Thyroid gland (tissue), 4 donors: ENCODE measurements at regions not wholly inside any gene's neighbourhood (a gene's known extent, or its start where the extent isn't known, plus 50 kb on each side); places are given as distances from the start of the nearest gene placed in this dataset.

ENCODE experiments used
- DNase-seq, 2 donors: peaks; one replicate each; pipeline ENCODE4 v3.0.0-alpha.2; 2019
- H3K27ac ChIP-seq, 3 donors: fragments of 200-600 bp; sonication (generic); 1 replicate in 2 of 3; 2 replicates in 1 of 3; pipeline ENCODE4 v1.5.1; 2016 to 2019; ENCODE audit warnings: mild to moderate bottlenecking in 1 of 3, moderate library complexity in 1 of 3
- H3K27me3 ChIP-seq: fragments of 200-600 bp; sonication (generic); one replicate; pipeline ENCODE4 v1.5.1; 2019
- H3K36me3 ChIP-seq, 2 donors: fragments of 200-600 bp; sonication (generic); one replicate each; pipeline ENCODE4 v1.5.1; 2016 to 2019
- H3K4me1 ChIP-seq, 2 donors: fragments of 200-600 bp; sonication (generic); one replicate each; pipeline ENCODE4 v1.5.1; 2017 to 2019
- H3K4me3 ChIP-seq, 3 donors: fragments of 200-600 bp; sonication (generic); replicated peaks in 1 of 3; 1 replicate in 2 of 3; 2 replicates in 1 of 3; pipeline ENCODE4 v1.5.1; 2016; ENCODE audit warnings: mild to moderate bottlenecking in 1 of 3
- H3K9me3 ChIP-seq: fragments of 200-600 bp; sonication (generic); one replicate; pipeline ENCODE4 v1.5.1; 2017
- CTCF ChIP-seq, 6 experiments: fragments of 200-600 bp in 3 of 6; fragments of 450-650 bp in 3 of 6; sonication (generic) in 3 of 6; IDR thresholded peaks; one replicate each; pipeline ENCODE4 v1.5.1; 2016 to 2019; ENCODE audit warnings: antibody characterized with exemption in 6 of 6, mild to moderate bottlenecking in 2 of 6, inconsistent platforms in 1 of 6, moderate library complexity in 1 of 6
- POLR2A ChIP-seq, 2 donors: fragments of 450-650 bp; IDR thresholded peaks; one replicate each; pipeline ENCODE4 v1.6.1; 2017; ENCODE audit warnings: antibody characterized with exemption in 2 of 2, mild to moderate bottlenecking in 2 of 2, moderate library complexity in 1 of 2
- WGBS, 2 donors: methylation state at CpG; one replicate each; pipeline ENCODE4 v1.1.5; 2017; 5-methylcytosine and 5-hydroxymethylcytosine counted together
- intact Hi-C: fragments of 100-400 bp; cut with DNase I; formaldehyde crosslinking; loops from one replicate; pipeline ENCODE4 v1.15.1; 2023

- DNase-seq: no peak
- no peaks in the 10 kb centered on the region for H3K27me3 ChIP-seq
- WGBS, 2 donors: 65 to 74% methylated on average over 1 of the region's 1 CpG
- no peaks in the 10 kb centered on the region for H3K9me3 ChIP-seq
- no peaks in the 10 kb centered on the region for H3K36me3 ChIP-seq
- no peak overlapping the region for H3K27ac ChIP-seq
- intact Hi-C loops: no loop called here
- no peaks in the 10 kb centered on the region for H3K4me1 ChIP-seq
- TF ChIP-seq CTCF (IDR thresholded peaks at IDR 0.05) (no peak), POLR2A (IDR thresholded peaks at IDR 0.05) (no peak)
- no peak overlapping the region for H3K4me3 ChIP-seq
Observed at GRCh38 chr3:38967693-38967989, 84.1 kb downstream of the SCN11A start.

GRCh38 chr3:38966811-38967692, 84.7 kb downstream of the SCN11A start:
- H3K9me3 ChIP-seq: no peaks in the 10 kb centered on the region
- no peak for DNase-seq
- WGBS, 2 donors: 77 to 84% methylated on average over 4 of the region's 4 CpGs
- H3K27ac ChIP-seq: no peak overlapping the region
- TF ChIP-seq POLR2A (IDR thresholded peaks at IDR 0.05) (no peak), CTCF (IDR thresholded peaks at IDR 0.05) (no peak)
- no peak overlapping the region for H3K4me3 ChIP-seq
- no peaks in the 10 kb centered on the region for H3K4me1 ChIP-seq
- no peaks in the 10 kb centered on the region for H3K36me3 ChIP-seq
- intact Hi-C loops: no loop called here
- no peaks in the 10 kb centered on the region for H3K27me3 ChIP-seq

GRCh38 chr3:38964646-38965045, 87.1 kb downstream of the SCN11A start:
- no peaks in the 10 kb centered on the region for H3K36me3 ChIP-seq
- no peak for TF ChIP-seq POLR2A (IDR thresholded peaks at IDR 0.05)
- no peak for TF ChIP-seq CTCF (IDR thresholded peaks at IDR 0.05)
- 87 to 91% methylated on average over 4 of the region's 4 CpGs for WGBS, 2 donors
- H3K4me3 ChIP-seq: no peak overlapping the region
- H3K27ac ChIP-seq: no peak overlapping the region
- DNase-seq: no peak
- no peaks in the 10 kb centered on the region for H3K27me3 ChIP-seq
- H3K9me3 ChIP-seq: no peaks in the 10 kb centered on the region
- intact Hi-C loops: no loop called here
- H3K4me1 ChIP-seq: no peaks in the 10 kb centered on the region

GRCh38 chr3:38964204-38964603, 87.5 kb downstream of the SCN11A start:
- TF ChIP-seq POLR2A (IDR thresholded peaks at IDR 0.05) (no peak), CTCF (IDR thresholded peaks at IDR 0.05) (no peak)
- WGBS, 2 donors: 72 to 75% methylated on average over 4 to 5 of the region's 5 CpGs
- no peak for DNase-seq

GRCh38 chr3:38960953-38961622, 90.7 kb downstream of the SCN11A start:
- DNase-seq: peak; percentile 43 to 55
- WGBS, 2 donors: 11 to 16% methylated on average over 5 of the region's 5 CpGs

More at GRCh38 chr3:38964204-38964603, 87.5 kb downstream of the SCN11A start:
- Histone ChIP-seq H3K9me3 (no peaks in the 10 kb centered on the region), H3K4me3 (no peak overlapping the region), H3K27me3 (no peaks in the 10 kb centered on the region), H3K36me3 (no peaks in the 10 kb centered on the region), H3K27ac (no peak overlapping the region), H3K4me1 (no peaks in the 10 kb centered on the region)
- intact Hi-C loops: no loop called here

More at GRCh38 chr3:38960953-38961622, 90.7 kb downstream of the SCN11A start:
- no peaks in the 10 kb centered on the region for H3K9me3 ChIP-seq
- no peak overlapping the region for H3K4me3 ChIP-seq
- no peak overlapping the region for H3K27ac ChIP-seq
- no peaks in the 10 kb centered on the region for H3K4me1 ChIP-seq
- no peaks in the 10 kb centered on the region for H3K36me3 ChIP-seq
- H3K27me3 ChIP-seq: no peaks in the 10 kb centered on the region
- intact Hi-C loops: no loop called here
- peak; percentile 10 to 66 (median 44) for TF ChIP-seq CTCF (IDR thresholded peaks at IDR 0.05)
- TF ChIP-seq POLR2A (IDR thresholded peaks at IDR 0.05): no peak
